Gastroesophageal sphincter (tissue), 4 donors: ENCODE measurements at regions not wholly inside any gene's neighbourhood (a gene's known extent, or its start where the extent isn't known, plus 50 kb on each side); places are given as distances from the start of the nearest gene placed in this dataset.
"Not testable (repeated sequence)": the region's sequence is repeated elsewhere in the genome, so short reads cannot be mapped to it uniquely, and the experiment has no call there.

Experiments used
- ATAC-seq: fragments of 150-250 bp; one replicate; pipeline ENCODE4 v1.9.1; 2016; ENCODE audit warnings: mild to moderate bottlenecking, moderate library complexity
- H3K27ac ChIP-seq, 4 donors: fragments of 200-600 bp; sonication (generic) in 3 of 4; 1 replicate in 3 of 4; 2 replicates in 1 of 4; pipeline ENCODE4 v1.5.1; 2016 to 2019
- H3K27me3 ChIP-seq: fragments of 200-600 bp; sonication (generic); one replicate; pipeline ENCODE4 v1.5.1; 2019
- H3K36me3 ChIP-seq, 2 donors: fragments of 200-600 bp; sonication (generic); one replicate each; pipeline ENCODE4 v1.5.1; 2019; ENCODE audit warnings: control low read depth in 1 of 2
- H3K4me1 ChIP-seq, 3 donors: fragments of 200-600 bp; sonication (generic); 1 replicate in 2 of 3; 2 replicates in 1 of 3; pipeline ENCODE4 v1.5.1; 2016 to 2019; ENCODE audit warnings: control low read depth in 2 of 3
- H3K4me3 ChIP-seq, 2 donors: fragments of 200-600 bp; sonication (generic); one replicate each; pipeline ENCODE4 v1.5.1; 2019; ENCODE audit warnings: mild to moderate bottlenecking in 1 of 2, moderate library complexity in 1 of 2
- H3K9me3 ChIP-seq, 3 donors: fragments of 200-600 bp; sonication (generic); one replicate each; pipeline ENCODE4 v1.5.1; 2017 to 2019; ENCODE audit warnings: control low read depth in 2 of 3
- CTCF ChIP-seq, 4 experiments: fragments of 200-600 bp in 2 of 4; fragments of 450-650 bp in 2 of 4; sonication (generic) in 1 of 4; IDR thresholded peaks; one replicate each; pipeline ENCODE4 v1.5.1; 2017 to 2019; ENCODE audit warnings: antibody characterized with exemption in 4 of 4, mild to moderate bottlenecking in 2 of 4, moderate library complexity in 2 of 4
- EP300 ChIP-seq: sonication (generic); formaldehyde crosslinking; IDR thresholded peaks from one replicate; pipeline ENCODE4 v1.6.1; 2017; ENCODE audit warnings: antibody characterized with exemption, mild to moderate bottlenecking
- POLR2A ChIP-seq, 2 donors: fragments of 450-650 bp; IDR thresholded peaks; one replicate each; pipeline ENCODE4 v1.6.1; 2017; ENCODE audit warnings: antibody characterized with exemption in 2 of 2, mild to moderate bottlenecking in 2 of 2, moderate library complexity in 1 of 2
- POLR2AphosphoS5 ChIP-seq: sonication (generic); formaldehyde crosslinking; IDR thresholded peaks from one replicate; pipeline ENCODE4 v1.6.1; 2017; ENCODE audit warnings: antibody characterized with exemption
- WGBS, 2 donors: methylation state at CpG; one replicate each; pipeline ENCODE4 v1.1.5; 2018; ENCODE audit warnings: low coverage in 1 of 2; 5-methylcytosine and 5-hydroxymethylcytosine counted together

- TF ChIP-seq EP300 (no peak), CTCF (IDR thresholded peaks at IDR 0.05) (no peak), POLR2A (IDR thresholded peaks at IDR 0.05) (no peak)
- WGBS, 2 donors: 69 to 100% methylated on average over 1 to 3 of the region's 5 CpGs
- H3K36me3 ChIP-seq: no peaks in the 10 kb centered on the region
- H3K4me1 ChIP-seq: no peaks in the 10 kb centered on the region
- no peaks in the 10 kb centered on the region for H3K27me3 ChIP-seq
- H3K9me3 ChIP-seq: no peaks in the 10 kb centered on the region
- ATAC-seq: no peak
- H3K4me3 ChIP-seq: no peak overlapping the region
- no peak overlapping the region for H3K27ac ChIP-seq
These were observed 198.9 kb downstream of the ENC1 start for GRCh38 chr5:74441616-74442015.

DNA sequence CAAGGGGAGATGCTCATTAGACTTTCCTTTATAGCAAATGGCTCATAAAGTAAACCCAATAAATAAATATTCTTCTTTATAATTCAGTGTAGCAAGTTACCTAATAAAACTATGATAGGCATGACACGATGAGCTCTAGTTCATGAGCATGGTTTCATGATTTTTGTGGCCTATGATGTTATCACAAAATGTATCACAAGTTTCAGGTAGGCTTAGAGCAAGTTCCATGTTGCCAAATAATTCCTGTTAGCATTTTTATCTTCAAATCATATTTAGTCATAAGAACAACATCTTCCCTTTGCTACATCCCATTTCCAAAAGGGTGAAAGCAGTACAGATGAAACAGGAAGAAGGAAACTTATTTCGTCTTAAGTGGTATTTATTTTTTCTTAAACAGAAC lies 200.2 kb downstream of the ENC1 start:
- no peaks in the 10 kb centered on the region for H3K9me3 ChIP-seq
- H3K4me3 ChIP-seq: no peak overlapping the region
- H3K4me1 ChIP-seq: no peaks in the 10 kb centered on the region
- H3K27ac ChIP-seq: no peak overlapping the region
- no peaks in the 10 kb centered on the region for H3K36me3 ChIP-seq
- no peaks in the 10 kb centered on the region for H3K27me3 ChIP-seq
- 85 to 93% methylated on average over 2 of the region's 2 CpGs for WGBS, 2 donors
- TF ChIP-seq EP300 (no peak), POLR2AphosphoS5 (no peak), CTCF (IDR thresholded peaks at IDR 0.05) (no peak), POLR2A (IDR thresholded peaks at IDR 0.05) (no peak)
- ATAC-seq: no peak

DNA sequence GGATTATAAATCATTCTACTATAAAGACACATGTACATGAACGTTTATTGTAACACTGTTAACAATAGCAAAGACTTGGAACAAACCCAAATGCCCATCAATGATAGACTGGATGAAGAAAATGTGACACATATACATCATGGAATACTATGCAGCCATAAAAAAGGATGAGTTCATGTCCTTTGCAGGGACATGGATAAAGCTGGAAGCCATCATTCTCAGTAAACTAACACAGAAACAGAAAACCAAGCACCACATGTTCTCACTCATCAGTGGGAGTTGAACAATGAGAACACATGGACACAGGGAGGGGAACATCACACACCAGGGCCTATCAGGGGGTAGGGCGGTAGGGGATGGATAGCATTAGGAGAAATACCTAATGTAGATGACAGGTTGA lies 202.7 kb downstream of the ENC1 start:
- ATAC-seq, H3K4me1 ChIP-seq, H3K27ac ChIP-seq, H3K36me3 ChIP-seq, H3K27me3 ChIP-seq, H3K4me3 ChIP-seq, H3K9me3 ChIP-seq: not testable (repeated sequence)
- 59 to 64% methylated on average over 2 of the region's 2 CpGs for WGBS, 2 donors

DNA sequence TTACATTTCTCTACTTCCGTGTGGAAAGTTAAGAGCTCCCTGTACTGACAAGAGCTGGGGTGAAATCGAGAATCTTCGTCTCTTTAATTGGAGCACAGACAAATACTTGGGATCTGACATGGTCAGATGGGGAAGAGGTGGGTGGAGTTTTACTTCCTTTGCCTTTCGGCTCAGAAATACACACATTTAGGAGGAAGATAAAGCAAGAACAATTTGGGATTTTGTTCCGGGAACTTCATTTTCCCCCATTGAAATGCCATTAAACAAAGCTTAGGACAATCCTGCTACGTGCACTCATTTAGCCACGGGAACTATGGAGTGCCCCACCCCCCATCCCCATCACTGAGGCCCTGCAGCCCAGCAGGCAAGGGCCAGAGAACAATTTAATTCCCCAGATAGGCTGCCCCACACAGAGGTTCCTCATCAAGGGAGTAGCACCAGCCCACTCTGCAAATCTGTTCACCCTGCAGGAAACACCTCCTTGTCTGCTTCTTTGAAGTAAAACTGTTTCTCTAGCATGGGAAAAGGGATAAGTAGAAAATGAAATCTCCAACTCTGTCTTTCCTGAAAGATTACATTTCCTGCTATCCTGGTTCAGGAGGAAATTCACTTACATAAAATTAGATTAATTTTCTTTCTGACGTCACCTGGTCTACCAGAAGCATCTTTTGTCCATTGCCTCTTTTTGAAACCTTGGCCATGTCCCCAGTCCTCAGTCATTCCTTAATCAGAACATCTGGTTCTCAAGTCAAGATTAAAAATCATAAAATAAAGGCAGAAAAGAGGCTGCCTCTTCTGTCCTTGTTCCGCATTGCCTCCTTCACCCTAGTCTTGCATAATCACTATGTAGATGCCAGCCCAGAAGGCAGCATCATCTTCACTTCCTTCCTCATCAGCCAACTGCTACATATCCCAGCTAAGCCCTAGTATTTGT lies 206.4 kb downstream of the ENC1 start:
- no peak for TF ChIP-seq EP300
- no peak for TF ChIP-seq POLR2A (IDR thresholded peaks at IDR 0.05)
- no peak for TF ChIP-seq POLR2AphosphoS5
- no peak for TF ChIP-seq CTCF (IDR thresholded peaks at IDR 0.05)
- ATAC-seq: peak; percentile 28
- H3K36me3 ChIP-seq: no peaks in the 10 kb centered on the region
- no peak overlapping the region for H3K4me3 ChIP-seq
- no peaks in the 10 kb centered on the region for H3K27me3 ChIP-seq
- no peak overlapping the region for H3K27ac ChIP-seq
- WGBS, 2 donors: 26 to 38% methylated on average over 9 of the region's 9 CpGs
- H3K9me3 ChIP-seq: no peaks in the 10 kb centered on the region
- peaks cover 0 to 9% (median 0%) of the 10 kb centered on the region in 3 donors for H3K4me1 ChIP-seq

DNA sequence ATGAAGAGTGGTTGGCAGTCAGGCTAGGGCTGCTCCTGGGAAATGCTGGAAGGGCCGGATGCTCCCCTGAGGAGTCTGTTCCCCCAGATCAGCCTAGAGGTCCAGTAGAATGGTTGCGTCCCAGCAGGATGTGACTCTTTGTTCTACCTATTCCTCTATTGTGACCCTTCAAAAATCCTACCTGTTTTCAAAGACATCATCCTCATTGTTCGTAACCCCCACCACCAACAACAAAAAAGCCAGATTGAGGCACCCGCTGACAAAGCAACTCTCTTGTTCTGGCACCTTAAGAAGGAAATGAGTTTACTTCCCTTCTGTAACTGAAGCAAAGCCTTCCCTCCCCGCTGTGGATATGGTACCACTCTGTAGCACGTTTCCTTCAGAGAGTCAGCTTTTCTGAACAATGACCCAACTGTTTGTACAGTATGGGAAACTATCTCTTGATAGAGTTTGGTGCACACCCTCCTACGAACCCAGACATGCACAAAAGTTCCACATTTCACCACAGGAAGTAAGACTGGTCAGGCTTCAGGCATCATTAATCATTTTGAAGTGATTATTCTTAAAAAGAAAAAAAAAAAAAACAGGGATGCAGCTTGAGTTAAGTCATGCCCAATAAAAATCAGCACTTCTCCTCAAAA lies 207.2 kb downstream of the ENC1 start:
- Histone ChIP-seq H3K27me3 (no peaks in the 10 kb centered on the region), H3K4me1 (peaks cover 0 to 9% (median 0%) of the 10 kb centered on the region in 3 donors), H3K36me3 (no peaks in the 10 kb centered on the region), H3K27ac (no peak overlapping the region), H3K9me3 (no peaks in the 10 kb centered on the region), H3K4me3 (no peak overlapping the region)
- TF ChIP-seq POLR2AphosphoS5: no peak
- TF ChIP-seq EP300: no peak
- TF ChIP-seq CTCF (IDR thresholded peaks at IDR 0.05): no peak
- no peak for TF ChIP-seq POLR2A (IDR thresholded peaks at IDR 0.05)
- ATAC-seq: no peak
- 43 to 68% methylated on average over 4 to 7 of the region's 7 CpGs for WGBS, 2 donors
